Sigmoid colon (tissue), 4 donors: ENCODE measurements at regions not wholly inside any gene's neighbourhood (a gene's known extent, or its start where the extent isn't known, plus 50 kb on each side); places are given as distances from the start of the nearest gene placed in this dataset.

Experiments
- POLR2A ChIP-seq, 2 donors: fragments of 450-650 bp; IDR thresholded peaks; one replicate each; pipeline ENCODE4 v1.6.1; 2016; ENCODE audit warnings: antibody characterized with exemption in 2 of 2, mild to moderate bottlenecking in 2 of 2, moderate library complexity in 2 of 2
- POLR2AphosphoS5 ChIP-seq, 4 donors: sonication (generic); formaldehyde crosslinking; IDR thresholded peaks; one replicate each; pipeline ENCODE4 v1.6.1; 2017; ENCODE audit warnings: antibody characterized with exemption in 4 of 4
- TF ChIP-seq, protein P1 (sequence below), 4 experiments: fragments of 450-650 bp in 3 of 4; fragments of 200-600 bp in 1 of 4; IDR thresholded peaks; one replicate each; pipeline ENCODE4 v1.5.1; 2016 to 2019; ENCODE audit warnings: antibody characterized with exemption in 4 of 4, mild to moderate bottlenecking in 3 of 4, moderate library complexity in 2 of 4

DNA sequence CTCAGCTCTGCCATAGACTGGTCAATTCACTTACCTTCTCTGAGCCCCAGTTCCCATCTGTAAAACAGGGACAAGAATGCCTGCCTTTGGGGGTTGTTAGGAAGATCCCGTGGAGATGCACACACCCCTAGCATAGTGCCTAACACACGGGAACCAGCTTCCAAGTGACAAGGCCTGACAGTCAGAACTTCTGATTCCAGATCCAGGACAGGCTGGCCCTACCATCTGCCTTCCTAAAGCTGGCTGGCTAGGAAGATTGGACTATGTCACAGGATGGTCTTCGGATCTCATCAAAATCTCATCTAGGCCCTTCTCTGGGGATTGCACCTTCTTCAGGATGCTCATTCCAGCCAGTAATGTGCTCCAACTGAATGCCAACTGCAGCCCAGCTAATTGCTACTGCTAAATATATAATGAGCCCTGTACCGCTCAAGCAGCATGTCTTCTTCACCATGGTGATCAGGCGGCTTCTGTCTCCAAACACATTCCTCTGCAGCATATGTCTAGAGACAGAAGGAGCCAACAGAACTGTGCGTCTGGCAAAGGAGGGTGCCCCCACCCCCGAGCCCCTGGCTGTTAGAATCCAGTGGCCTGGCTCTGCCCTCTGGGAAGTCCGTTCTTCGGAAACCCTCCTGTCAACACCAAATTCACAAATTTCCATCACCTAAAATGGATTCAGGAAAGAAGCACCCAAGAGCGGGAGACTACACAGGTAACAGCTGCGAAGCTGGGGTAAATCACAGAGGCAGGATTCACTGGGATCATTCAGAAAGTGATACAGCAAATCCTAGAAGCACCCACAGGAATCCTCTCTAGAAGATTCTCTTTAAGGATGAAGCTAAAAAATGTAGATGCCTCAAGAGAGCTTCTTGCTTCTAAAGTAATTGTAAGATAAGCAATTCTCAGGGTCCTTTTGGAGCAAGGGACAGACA, 142.1 kb upstream of the EEPD1 start:
- TF ChIP-seq, protein P1, sequence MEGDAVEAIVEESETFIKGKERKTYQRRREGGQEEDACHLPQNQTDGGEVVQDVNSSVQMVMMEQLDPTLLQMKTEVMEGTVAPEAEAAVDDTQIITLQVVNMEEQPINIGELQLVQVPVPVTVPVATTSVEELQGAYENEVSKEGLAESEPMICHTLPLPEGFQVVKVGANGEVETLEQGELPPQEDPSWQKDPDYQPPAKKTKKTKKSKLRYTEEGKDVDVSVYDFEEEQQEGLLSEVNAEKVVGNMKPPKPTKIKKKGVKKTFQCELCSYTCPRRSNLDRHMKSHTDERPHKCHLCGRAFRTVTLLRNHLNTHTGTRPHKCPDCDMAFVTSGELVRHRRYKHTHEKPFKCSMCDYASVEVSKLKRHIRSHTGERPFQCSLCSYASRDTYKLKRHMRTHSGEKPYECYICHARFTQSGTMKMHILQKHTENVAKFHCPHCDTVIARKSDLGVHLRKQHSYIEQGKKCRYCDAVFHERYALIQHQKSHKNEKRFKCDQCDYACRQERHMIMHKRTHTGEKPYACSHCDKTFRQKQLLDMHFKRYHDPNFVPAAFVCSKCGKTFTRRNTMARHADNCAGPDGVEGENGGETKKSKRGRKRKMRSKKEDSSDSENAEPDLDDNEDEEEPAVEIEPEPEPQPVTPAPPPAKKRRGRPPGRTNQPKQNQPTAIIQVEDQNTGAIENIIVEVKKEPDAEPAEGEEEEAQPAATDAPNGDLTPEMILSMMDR (IDR thresholded peaks at IDR 0.05), result no peak
- TF ChIP-seq POLR2A (IDR thresholded peaks at IDR 0.05) (no peak), POLR2AphosphoS5 (IDR thresholded peaks at IDR 0.05) (no peak)
